KBM-7 (cell line): ENCODE measurements at regions not wholly inside any gene's neighbourhood (a gene's known extent, or its start where the extent isn't known, plus 50 kb on each side); places are given as distances from the start of the nearest gene placed in this dataset.
"Not testable (repeated sequence)": the region's sequence is repeated elsewhere in the genome, so short reads cannot be mapped to it uniquely, and the experiment has no call there.

Source experiments
- DNase-seq: peaks from one replicate; pipeline ENCODE4 v3.0.0-alpha.2; 2015
- in situ Hi-C: fragments of 300-500 bp; cut with MboI; formaldehyde crosslinking; loops from 2 replicates; pipeline ENCODE4 v1.14.3; 2020; ENCODE audit warnings: low sequenced_read_pairs, low pct_unique_long_range_greater_than_20kb, mixed read lengths

GRCh38 chr5:116738615-116739261 lies 164.1 kb upstream of the SEMA6A start:
- in situ Hi-C loops = no loop called here
- no peak for DNase-seq

GRCh38 chr5:116738239-116738614 lies 163.6 kb upstream of the SEMA6A start:
- in situ Hi-C loops = no loop called here

GRCh38 chr5:116736671-116737070 lies 162.0 kb upstream of the SEMA6A start:
- no peak for DNase-seq
- in situ Hi-C loops = no loop called here

More at GRCh38 chr5:116738239-116738614, 163.6 kb upstream of the SEMA6A start:
- DNase-seq = peak; percentile 1

- no peak for DNase-seq
- in situ Hi-C loops = no loop called here
Observed at GRCh38 chr5:116733991-116734975, 159.7 kb upstream of the SEMA6A start.

GRCh38 chr5:116732591-116732990 lies 158.0 kb upstream of the SEMA6A start:
- no peak for DNase-seq
- in situ Hi-C loops = no loop called here

- no peak for DNase-seq
Observed at GRCh38 chr5:116731432-116731831, 156.8 kb upstream of the SEMA6A start.

GRCh38 chr5:116730706-116731105 lies 156.1 kb upstream of the SEMA6A start:
- in situ Hi-C loops = no loop called here
- no peak for DNase-seq

More at GRCh38 chr5:116731432-116731831, 156.8 kb upstream of the SEMA6A start:
- in situ Hi-C loops = no loop called here

GRCh38 chr5:116730185-116730584 lies 155.6 kb upstream of the SEMA6A start:
- in situ Hi-C loops = no loop called here
- DNase-seq = no peak

- in situ Hi-C loops = no loop called here
- no peak for DNase-seq
Observed at GRCh38 chr5:116727248-116727647, 152.6 kb upstream of the SEMA6A start.

- DNase-seq, in situ Hi-C loops: not testable (repeated sequence)
Observed at GRCh38 chr5:116726180-116726579, 151.6 kb upstream of the SEMA6A start.

GRCh38 chr5:116724971-116725370 lies 150.3 kb upstream of the SEMA6A start:
- no peak for DNase-seq
- in situ Hi-C loops = no loop called here

- no peak for DNase-seq
- in situ Hi-C loops = no loop called here
Observed at GRCh38 chr5:116722651-116723050, 148.0 kb upstream of the SEMA6A start.

GRCh38 chr5:116719106-116719505 lies 144.5 kb upstream of the SEMA6A start:
- in situ Hi-C loops = no loop called here

GRCh38 chr5:116718317-116718716 lies 143.7 kb upstream of the SEMA6A start:
- DNase-seq = no peak
- in situ Hi-C loops = no loop called here

More at GRCh38 chr5:116719106-116719505, 144.5 kb upstream of the SEMA6A start:
- DNase-seq = no peak

GRCh38 chr5:116709082-116709481 lies 134.5 kb upstream of the SEMA6A start:
- DNase-seq = no peak

GRCh38 chr5:116705121-116705519 lies 130.5 kb upstream of the SEMA6A start:
- DNase-seq, in situ Hi-C loops: not testable (repeated sequence)

More at GRCh38 chr5:116709082-116709481, 134.5 kb upstream of the SEMA6A start:
- in situ Hi-C loops = no loop called here

- no peak for DNase-seq
- in situ Hi-C loops = no loop called here
Observed at GRCh38 chr5:116703941-116704340, 129.3 kb upstream of the SEMA6A start.

GRCh38 chr5:116703328-116703727 lies 128.7 kb upstream of the SEMA6A start:
- DNase-seq = no peak
- in situ Hi-C loops = no loop called here

GRCh38 chr5:116702776-116703175 lies 128.2 kb upstream of the SEMA6A start:
- no peak for DNase-seq
- in situ Hi-C loops = no loop called here

- no peak for DNase-seq
- in situ Hi-C loops = no loop called here
Observed at GRCh38 chr5:116699332-116699731, 124.7 kb upstream of the SEMA6A start.
